H1 (cell line): ENCODE measurements at regions not wholly inside any gene's neighbourhood (a gene's known extent, or its start where the extent isn't known, plus 50 kb on each side); places are given as distances from the start of the nearest gene placed in this dataset.

Source experiments
- CBX8 ChIP-seq: fragments of 300-800, 300-1000 bp; sonication (generic); IDR thresholded peaks from 2 replicates; pipeline ENCODE4 v1.7.1; 2016; ENCODE audit warnings: low read depth, low read length, borderline replicate concordance
- CHD7 ChIP-seq: fragments of 300-600 bp; sonication (generic); IDR thresholded peaks from 2 replicates; pipeline ENCODE4 v1.7.1; 2012; ENCODE audit warnings: low read length, moderate library complexity, mild to moderate bottlenecking, inconsistent platforms; ENCODE audit not compliant: insufficient replicate concordance
- CTBP2 ChIP-seq: IDR thresholded peaks from 2 replicates; pipeline ENCODE4 v1.7.0; 2011; ENCODE audit warnings: borderline replicate concordance, mild to moderate bottlenecking, moderate library complexity, mixed read lengths, low read length; ENCODE audit not compliant: insufficient read depth, insufficient read length
- KDM4A ChIP-seq: IDR thresholded peaks from one replicate; pipeline ENCODE4 v1.7.1; 2012; ENCODE audit warnings: low read depth, mild to moderate bottlenecking, moderate library complexity, low read length, inconsistent platforms; ENCODE audit not compliant: severe bottlenecking
- PHF8 ChIP-seq: fragments of 200-600 bp; sonication (generic); conservative IDR thresholded peaks from 2 replicates; pipeline ENCODE4 v1.7.1; 2012; ENCODE audit warnings: low read depth, mild to moderate bottlenecking, inconsistent platforms, low read length, moderate library complexity
- POLR2AphosphoS5 ChIP-seq: IDR thresholded peaks from 2 replicates; pipeline ENCODE4 v1.6.1; 2011; ENCODE audit warnings: low read depth, low read length
- RBBP5 ChIP-seq: IDR thresholded peaks from 2 replicates; pipeline ENCODE4 v1.7.1; 2012; ENCODE audit warnings: low read depth, mild to moderate bottlenecking, inconsistent platforms, low read length, moderate library complexity, borderline replicate concordance
- SIN3A ChIP-seq, 2 experiments: IDR thresholded peaks in 1 of 2; conservative IDR thresholded peaks in 1 of 2; 2 replicates each; pipeline ENCODE4 v1.6.1; 2011 to 2012; ENCODE audit warnings: low read length in 2 of 2, improper control_type of control experiment in 1 of 2, low read depth in 1 of 2, mild to moderate bottlenecking in 1 of 2
- TEAD4 ChIP-seq: IDR thresholded peaks from 2 replicates; pipeline ENCODE4 v1.6.1; 2012; ENCODE audit warnings: low read depth, low read length, inconsistent platforms, mixed read lengths

GRCh38 chr2:21804151-21804550 lies 680.4 kb downstream of the TDRD15 start (continued):
- TF ChIP-seq CHD7 (no peak), PHF8 (no peak), POLR2AphosphoS5 (no peak), SIN3A (conservative IDR thresholded peaks at IDR 0.05 in 1 of 2, IDR thresholded peaks at IDR 0.05 in 1 of 2; ENCODE audit: low read depth in 1 of 2, low read length in 2 of 2) (no peak), RBBP5 (no peak), KDM4A (no peak), CBX8 (no peak), TEAD4 (no peak), CTBP2 (no peak)
